HEK293T (cell line): ENCODE measurements at regions not wholly inside any gene's neighbourhood (a gene's known extent, or its start where the extent isn't known, plus 50 kb on each side); places are given as distances from the start of the nearest gene placed in this dataset.

ENCODE experiments used
- CTCF ChIA-PET: fragments of 350-600 bp; formaldehyde crosslinking; extraction: SDS; loops from one replicate; lab custom pipeline; 2021; ENCODE audit warnings: antibody characterized with exemption, inconsistent platforms; lab: Yijun Ruan, JAX
- POLR2A ChIA-PET: fragments of 350-600 bp; formaldehyde crosslinking; extraction: SDS; loops from one replicate; lab custom pipeline; 2020; ENCODE audit warnings: antibody characterized with exemption, inconsistent platforms; lab: Yijun Ruan, JAX
- DNase-seq: peaks from one replicate; pipeline ENCODE4 v3.0.0; 2012; ENCODE audit warnings: mixed read lengths; ENCODE audit errors: extremely low spot score
- ARNT ChIP-seq: fragments of 450-650 bp; IDR thresholded peaks from 2 replicates; pipeline ENCODE4 v1.6.1; 2017; ENCODE audit warnings: mild to moderate bottlenecking
- BHLHE40 ChIP-seq: fragments of 450-650 bp; IDR thresholded peaks from 2 replicates; pipeline ENCODE4 v1.6.1; 2016; ENCODE audit warnings: mild to moderate bottlenecking, moderate library complexity, borderline replicate concordance
- CTBP1 ChIP-seq: fragments of 450-650 bp; IDR thresholded peaks from 2 replicates; pipeline ENCODE4 v1.6.1; 2016; ENCODE audit warnings: borderline replicate concordance
- ELF4 ChIP-seq: fragments of 450-650 bp; IDR thresholded peaks from 2 replicates; pipeline ENCODE4 v1.6.1; 2017; ENCODE audit warnings: antibody characterized with exemption
- FOXA1 ChIP-seq: fragments of 450-650 bp; IDR thresholded peaks from 2 replicates; pipeline ENCODE4 v1.6.1; 2016; ENCODE audit warnings: mild to moderate bottlenecking
- FOXK2 ChIP-seq: fragments of 450-650 bp; IDR thresholded peaks from 2 replicates; pipeline ENCODE4 v1.6.1; 2016; ENCODE audit warnings: mild to moderate bottlenecking
- FOXM1 ChIP-seq: fragments of 450-650 bp; IDR thresholded peaks from 2 replicates; pipeline ENCODE4 v1.6.1; 2017; ENCODE audit warnings: mild to moderate bottlenecking, borderline replicate concordance
- HDGF ChIP-seq: fragments of 450-650 bp; IDR thresholded peaks from 2 replicates; pipeline ENCODE4 v1.6.1; 2017; ENCODE audit warnings: antibody characterized with exemption, borderline replicate concordance
- L3MBTL2 ChIP-seq: fragments of 450-650 bp; conservative IDR thresholded peaks from 2 replicates; pipeline ENCODE4 v1.6.1; 2016; ENCODE audit warnings: mild to moderate bottlenecking
- LEF1 ChIP-seq: fragments of 450-650 bp; IDR thresholded peaks from 2 replicates; pipeline ENCODE4 v1.6.1; 2017; ENCODE audit warnings: mild to moderate bottlenecking, borderline replicate concordance
- NFRKB ChIP-seq: fragments of 450-650 bp; IDR thresholded peaks from 2 replicates; pipeline ENCODE4 v1.6.1; 2016; ENCODE audit warnings: mild to moderate bottlenecking, moderate library complexity
- PKNOX1 ChIP-seq: fragments of 450-650 bp; IDR thresholded peaks from 2 replicates; pipeline ENCODE4 v1.6.1; 2016
- SP1 ChIP-seq: fragments of 450-650 bp; IDR thresholded peaks from 2 replicates; pipeline ENCODE4 v1.6.1; 2017
- SUZ12 ChIP-seq: fragments of 450-650 bp; IDR thresholded peaks from 2 replicates; pipeline ENCODE4 v1.6.1; 2016; ENCODE audit warnings: mild to moderate bottlenecking
- TARDBP ChIP-seq: fragments of 450-650 bp; IDR thresholded peaks from 2 replicates; pipeline ENCODE4 v1.6.1; 2016
- ZNF384 ChIP-seq: fragments of 450-650 bp; IDR thresholded peaks from 2 replicates; pipeline ENCODE4 v1.6.1; 2016

GRCh38 chr12:118526255-118527095, 150.1 kb downstream of the SUDS3 start:
- DNase-seq = no peak
- CTCF ChIA-PET = no interaction called here
- POLR2A ChIA-PET = no interaction called here
- TF ChIP-seq LEF1 (no peak), SUZ12 (no peak), PKNOX1 (no peak), FOXK2 (no peak), ELF4 (no peak), ARNT (no peak)

GRCh38 chr12:118527310-118527709, 151.0 kb downstream of the SUDS3 start:
- CTCF ChIA-PET = no interaction called here
- POLR2A ChIA-PET = interaction anchor here (0.6 kb wide), 1 partner anchor 38 kb away, joined by 3 read pairs; no protein-coding TSS in a partner anchor
- no peak for DNase-seq
- TF ChIP-seq CTBP1 = no peak
- TF ChIP-seq ELF4 = no peak
- no peak for TF ChIP-seq SUZ12
- no peak for TF ChIP-seq TARDBP
- no peak for TF ChIP-seq PKNOX1
- TF ChIP-seq SP1 = no peak
- TF ChIP-seq HDGF = no peak
- no peak for TF ChIP-seq L3MBTL2
- no peak for TF ChIP-seq FOXA1

- ChIA-PET POLR2A (no interaction called here), CTCF (no interaction called here)
- DNase-seq = no peak
- TF ChIP-seq BHLHE40 (no peak), HDGF (no peak), LEF1 (no peak), FOXM1 (no peak), ARNT (no peak), L3MBTL2 (no peak), ELF4 (no peak), SP1 (no peak), CTBP1 (no peak), NFRKB (no peak), SUZ12 (no peak), PKNOX1 (no peak), ZNF384 (no peak), FOXA1 (no peak), FOXK2 (no peak)
Observed at GRCh38 chr12:118528625-118529024, 152.3 kb downstream of the SUDS3 start.

GRCh38 chr12:118534003-118534402, 157.6 kb downstream of the SUDS3 start:
- CTCF ChIA-PET = interaction anchor here (0.6 kb wide), 1 partner anchor 94 kb away, joined by 5 read pairs; no protein-coding TSS in a partner anchor
- no peak for DNase-seq
- POLR2A ChIA-PET = interaction anchor here (0.6 kb wide), 1 partner anchor 80 kb away, joined by 3 read pairs; no protein-coding TSS in a partner anchor
- TF ChIP-seq CTBP1 (no peak), ELF4 (no peak), SP1 (no peak), TARDBP (no peak), L3MBTL2 (no peak), FOXA1 (no peak), SUZ12 (no peak), FOXM1 (no peak), ARNT (no peak), LEF1 (no peak), NFRKB (no peak), PKNOX1 (no peak), ZNF384 (no peak), HDGF (no peak), FOXK2 (no peak), BHLHE40 (no peak)

- POLR2A ChIA-PET = no interaction called here
- CTCF ChIA-PET = no interaction called here
Observed at GRCh38 chr12:118536306-118536906, 160.1 kb downstream of the SUDS3 start.

More at GRCh38 chr12:118536306-118536906, 160.1 kb downstream of the SUDS3 start:
- no peak for DNase-seq
- no peak for TF ChIP-seq FOXK2
- no peak for TF ChIP-seq FOXM1
- TF ChIP-seq L3MBTL2 = no peak
- no peak for TF ChIP-seq SP1
- no peak for TF ChIP-seq ELF4
- TF ChIP-seq ZNF384 = no peak
